Embryonic facial prominence (tissue), 1 donor: ENCODE measurements at regions not wholly inside any gene's neighbourhood (a gene's known extent, or its start where the extent isn't known, plus 50 kb on each side); places are given as distances from the start of the nearest gene placed in this dataset.
"Not testable (repeated sequence)": the region's sequence is repeated elsewhere in the genome, so short reads cannot be mapped to it uniquely, and the experiment has no call there.

Experiments used
- DNase-seq: peaks from one replicate; pipeline ENCODE4 v3.0.0-alpha.2; 2016; ENCODE audit errors: extremely low spot score

GRCh38 chr6:130610303-130610702 lies 216.9 kb upstream of the SMLR1 start:
- no peak for DNase-seq

- DNase-seq, result no peak
Measured at GRCh38 chr6:130611366-130611765, 215.8 kb upstream of the SMLR1 start.

GRCh38 chr6:130613176-130613575 lies 214.0 kb upstream of the SMLR1 start:
- DNase-seq, result no peak

- DNase-seq, result no peak
Measured at GRCh38 chr6:130615816-130616215, 211.4 kb upstream of the SMLR1 start.

- no peak for DNase-seq
Measured at GRCh38 chr6:130617658-130618057, 209.5 kb upstream of the SMLR1 start.

- DNase-seq, result not testable (repeated sequence)
Measured at GRCh38 chr6:130618806-130619205, 208.4 kb upstream of the SMLR1 start.

- DNase-seq, result no peak
Measured at GRCh38 chr6:130620338-130620781, 206.8 kb upstream of the SMLR1 start.

GRCh38 chr6:130622142-130622541 lies 205.1 kb upstream of the SMLR1 start:
- no peak for DNase-seq

- no peak for DNase-seq
Measured at GRCh38 chr6:130624046-130624445, 203.2 kb upstream of the SMLR1 start.

GRCh38 chr6:130625825-130626527 lies 201.2 kb upstream of the SMLR1 start:
- DNase-seq, result no peak

- DNase-seq, result no peak
Measured at GRCh38 chr6:130628862-130629261, 198.3 kb upstream of the SMLR1 start.

GRCh38 chr6:130629640-130630039 lies 197.6 kb upstream of the SMLR1 start:
- DNase-seq, result no peak

- DNase-seq, result no peak
Measured at GRCh38 chr6:130632277-130632676, 194.9 kb upstream of the SMLR1 start.

GRCh38 chr6:130632897-130633296 lies 194.3 kb upstream of the SMLR1 start:
- no peak for DNase-seq

- DNase-seq, result no peak
Measured at GRCh38 chr6:130643361-130643760, 183.8 kb upstream of the SMLR1 start.

- DNase-seq, result no peak
Measured at GRCh38 chr6:130644175-130644574, 183.0 kb upstream of the SMLR1 start.

- DNase-seq, result not testable (repeated sequence)
Measured at GRCh38 chr6:130644769-130645168, 182.4 kb upstream of the SMLR1 start.

GRCh38 chr6:130647246-130647645 lies 180.0 kb upstream of the SMLR1 start:
- no peak for DNase-seq

- DNase-seq, result no peak
Measured at GRCh38 chr6:130655586-130655985, 171.6 kb upstream of the SMLR1 start.

- no peak for DNase-seq
Measured at GRCh38 chr6:130661077-130661476, 166.1 kb upstream of the SMLR1 start.

GRCh38 chr6:130666786-130667185 lies 160.4 kb upstream of the SMLR1 start:
- DNase-seq, result no peak

- DNase-seq, result no peak
Measured at GRCh38 chr6:130670142-130670541, 157.1 kb upstream of the SMLR1 start.

GRCh38 chr6:130671119-130671518 lies 156.1 kb upstream of the SMLR1 start:
- DNase-seq, result no peak

- no peak for DNase-seq
Measured at GRCh38 chr6:130671577-130671976, 155.6 kb upstream of the SMLR1 start.
